ENCODE measurements at regions not wholly inside any gene's neighbourhood (a gene's known extent, or its start where the extent isn't known, plus 50 kb on each side); places are given as distances from the start of the nearest gene placed in this dataset.

DNA sequence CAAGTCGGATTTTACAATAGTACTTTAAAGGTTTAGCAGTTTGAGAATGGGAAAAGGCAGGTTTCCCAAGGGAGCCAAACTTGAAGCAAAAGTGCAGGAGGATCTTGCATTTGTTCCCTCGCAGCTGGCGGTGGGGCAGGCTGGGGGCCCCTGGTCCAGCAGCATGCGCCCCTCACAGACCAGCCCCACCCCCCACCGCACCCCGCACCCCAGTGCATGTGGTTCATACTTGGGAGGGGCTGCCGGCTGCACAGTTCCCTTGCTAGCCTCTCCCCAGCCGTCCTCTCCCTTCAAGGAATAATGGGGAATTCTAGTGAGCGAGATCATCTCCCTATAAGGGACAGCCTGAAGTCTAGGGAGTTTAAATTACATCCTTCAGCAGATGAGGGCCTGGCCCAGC is 273.1 kb upstream of the IRX2 start:
- Histone ChIP-seq H3K27me3 (no peaks in the 10 kb centered on the region), H3K4me2 (no peak overlapping the region), H3K9ac (no peak overlapping the region), H3K27ac (no peak overlapping the region), H3K4me3 (no peak overlapping the region), H4K20me1 (no peaks in the 10 kb centered on the region), H3K9me3 (no peaks in the 10 kb centered on the region), H3K4me1 (no peaks in the 10 kb centered on the region), H3K36me3 (no peaks in the 10 kb centered on the region)
- no peak for TF ChIP-seq Cebpa-rat (IDR thresholded peaks at IDR 0.05)

DNA sequence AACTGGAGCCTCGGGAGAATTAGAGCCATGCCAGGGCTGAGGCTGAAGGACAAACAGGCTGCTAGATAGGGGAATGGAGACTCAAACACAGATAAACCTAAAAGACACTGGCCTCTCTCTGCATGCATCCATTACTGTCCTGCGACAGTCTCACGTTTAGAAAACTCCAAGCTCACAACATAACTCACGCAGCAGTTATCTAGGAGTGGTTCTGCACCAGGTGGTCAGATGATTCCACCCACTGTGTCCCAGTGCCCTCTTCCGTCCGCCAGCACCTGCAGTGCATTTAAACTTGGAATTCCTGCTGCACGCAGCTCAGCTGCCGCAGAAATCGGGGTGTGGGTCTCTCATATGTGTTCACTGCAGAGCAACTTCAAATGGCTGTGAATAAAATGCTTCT is 272.6 kb upstream of the IRX2 start:
- no peak overlapping the region for H3K27ac ChIP-seq
- H3K36me3 ChIP-seq = no peaks in the 10 kb centered on the region
- no peak for TF ChIP-seq Cebpa-rat (IDR thresholded peaks at IDR 0.05)
- no peaks in the 10 kb centered on the region for H3K9me3 ChIP-seq
- H3K9ac ChIP-seq = no peak overlapping the region
- no peak overlapping the region for H3K4me3 ChIP-seq
- no peaks in the 10 kb centered on the region for H3K27me3 ChIP-seq
- no peak overlapping the region for H3K4me2 ChIP-seq
- no peaks in the 10 kb centered on the region for H3K4me1 ChIP-seq
- H4K20me1 ChIP-seq = no peaks in the 10 kb centered on the region

DNA sequence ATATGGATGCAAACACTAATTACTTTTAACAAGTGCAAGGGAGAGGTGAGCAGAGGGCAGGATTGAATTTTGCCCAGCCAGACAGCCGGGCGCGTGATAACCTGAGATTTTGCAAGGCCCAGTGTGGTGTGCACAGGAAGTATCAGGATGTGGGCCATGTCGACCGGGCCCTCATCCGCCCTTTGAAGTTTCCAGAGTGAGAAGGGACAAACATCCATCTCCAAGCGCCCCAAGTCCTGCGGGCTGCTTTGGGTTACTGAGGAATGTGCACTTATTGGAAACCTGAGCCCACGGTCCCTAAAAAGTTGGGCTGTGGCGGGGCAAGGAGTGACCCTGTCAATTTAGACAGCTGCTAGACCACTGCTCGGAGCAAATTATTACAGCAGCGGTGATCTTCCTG is 272.2 kb upstream of the IRX2 start:
- H3K4me1 ChIP-seq = no peaks in the 10 kb centered on the region
- no peaks in the 10 kb centered on the region for H4K20me1 ChIP-seq
- no peak overlapping the region for H3K4me2 ChIP-seq
- TF ChIP-seq Cebpa-rat (IDR thresholded peaks at IDR 0.05) = no peak
- H3K4me3 ChIP-seq = no peak overlapping the region
- no peaks in the 10 kb centered on the region for H3K27me3 ChIP-seq
- H3K9ac ChIP-seq = no peak overlapping the region
- H3K36me3 ChIP-seq = no peaks in the 10 kb centered on the region
- H3K9me3 ChIP-seq = no peaks in the 10 kb centered on the region
- H3K27ac ChIP-seq = no peak overlapping the region

DNA sequence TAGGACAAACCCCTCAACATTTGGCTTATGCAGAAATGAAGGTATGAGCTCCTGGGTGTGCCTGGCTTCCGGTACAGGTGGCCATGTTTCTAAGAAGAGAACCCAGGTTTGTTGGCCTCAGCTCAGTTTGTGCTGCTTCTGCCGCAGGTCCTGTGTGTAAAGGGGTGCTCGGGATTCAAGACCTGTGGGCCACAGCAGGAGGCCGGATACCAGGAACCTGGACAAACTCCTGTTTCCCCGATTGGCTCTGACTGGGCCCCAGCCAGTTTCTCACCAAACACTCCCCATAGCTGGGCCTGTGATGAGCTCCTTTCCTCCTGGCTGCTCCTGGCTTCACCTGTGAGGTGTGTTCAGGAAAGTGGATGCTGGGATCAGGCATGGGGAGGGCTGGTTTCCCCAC is 271.2 kb upstream of the IRX2 start:
- H3K27me3 ChIP-seq = no peaks in the 10 kb centered on the region
- H3K9me3 ChIP-seq = no peaks in the 10 kb centered on the region
- no peaks in the 10 kb centered on the region for H3K4me1 ChIP-seq
- H4K20me1 ChIP-seq = no peaks in the 10 kb centered on the region
- no peak overlapping the region for H3K27ac ChIP-seq
- no peak overlapping the region for H3K4me3 ChIP-seq
- H3K9ac ChIP-seq = no peak overlapping the region
- H3K36me3 ChIP-seq = no peaks in the 10 kb centered on the region
- TF ChIP-seq Cebpa-rat (IDR thresholded peaks at IDR 0.05) = no peak
- H3K4me2 ChIP-seq = no peak overlapping the region

DNA sequence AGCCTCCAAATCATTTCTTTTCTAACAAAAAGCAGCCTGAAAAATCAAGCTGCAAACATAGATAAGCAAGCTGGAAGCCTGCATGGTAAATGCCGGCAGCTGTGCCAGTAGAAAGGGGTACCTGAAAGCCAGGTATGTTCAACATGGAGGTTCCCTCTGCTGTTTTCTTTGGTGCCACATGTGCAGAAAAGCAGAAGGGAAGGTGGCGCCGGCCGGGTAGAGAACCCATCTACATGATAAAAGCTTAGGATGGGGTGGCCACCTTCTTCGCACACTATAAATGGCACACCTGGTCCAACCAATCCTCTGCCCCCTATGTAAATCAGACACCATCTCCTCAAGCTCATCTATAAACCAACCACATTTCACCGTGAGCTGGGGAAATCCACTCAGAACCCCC is 268.9 kb upstream of the IRX2 start:
- H3K36me3 ChIP-seq = no peaks in the 10 kb centered on the region
- H3K27me3 ChIP-seq = no peaks in the 10 kb centered on the region
- H3K9ac ChIP-seq = no peak overlapping the region
- H4K20me1 ChIP-seq = no peaks in the 10 kb centered on the region
- TF ChIP-seq Cebpa-rat (IDR thresholded peaks at IDR 0.05) = no peak
- H3K27ac ChIP-seq = no peak overlapping the region
- H3K4me2 ChIP-seq = no peak overlapping the region
- no peaks in the 10 kb centered on the region for H3K9me3 ChIP-seq
- no peak overlapping the region for H3K4me3 ChIP-seq
- H3K4me1 ChIP-seq = no peaks in the 10 kb centered on the region

DNA sequence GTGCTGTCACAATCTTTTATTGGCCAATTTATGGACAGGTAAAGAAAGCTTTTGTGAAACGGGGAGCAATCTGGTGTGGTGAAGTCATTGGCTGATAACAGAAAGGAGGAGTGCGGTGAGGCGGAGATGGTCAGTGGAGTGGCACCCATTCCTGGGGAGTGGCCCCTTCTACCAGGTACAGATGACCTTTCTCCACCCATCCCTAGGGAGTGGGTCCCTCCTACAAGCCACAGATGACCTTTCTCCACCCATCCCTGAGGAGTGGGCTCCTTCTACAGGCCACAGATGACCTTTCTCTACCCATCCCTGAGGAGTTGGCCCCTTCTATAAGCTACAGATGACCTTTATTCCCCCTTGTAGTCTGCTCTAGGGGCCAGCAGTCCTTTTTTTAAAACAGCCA is 267.6 kb upstream of the IRX2 start:
- Histone ChIP-seq H3K9me3 (no peaks in the 10 kb centered on the region), H3K36me3 (no peaks in the 10 kb centered on the region), H3K27me3 (no peaks in the 10 kb centered on the region), H3K27ac (no peak overlapping the region), H4K20me1 (no peaks in the 10 kb centered on the region), H3K9ac (no peak overlapping the region), H3K4me2 (no peak overlapping the region), H3K4me1 (no peaks in the 10 kb centered on the region), H3K4me3 (no peak overlapping the region)
- TF ChIP-seq Cebpa-rat (IDR thresholded peaks at IDR 0.05) = no peak

DNA sequence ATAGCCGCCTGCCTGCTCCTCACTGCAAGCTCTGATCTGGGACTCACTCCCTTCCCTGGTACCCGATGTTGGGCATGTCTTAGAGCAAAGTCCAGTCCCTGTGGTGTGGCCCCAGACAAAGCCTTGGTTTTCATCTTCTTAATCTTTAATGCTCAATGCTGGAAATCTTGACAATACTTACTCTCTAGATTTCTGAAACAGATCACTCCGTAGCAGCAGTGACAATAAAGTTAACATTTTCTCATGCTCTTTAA is 260.2 kb upstream of the IRX2 start:
- no peaks in the 10 kb centered on the region for H4K20me1 ChIP-seq
- H3K27me3 ChIP-seq = no peaks in the 10 kb centered on the region
- H3K9ac ChIP-seq = no peak overlapping the region
- no peaks in the 10 kb centered on the region for H3K9me3 ChIP-seq
- H3K27ac ChIP-seq = no peak overlapping the region
- H3K4me1 ChIP-seq = no peaks in the 10 kb centered on the region
- H3K36me3 ChIP-seq = no peaks in the 10 kb centered on the region
- no peak overlapping the region for H3K4me3 ChIP-seq
- TF ChIP-seq Cebpa-rat (IDR thresholded peaks at IDR 0.05) = no peak
- H3K4me2 ChIP-seq = no peak overlapping the region

DNA sequence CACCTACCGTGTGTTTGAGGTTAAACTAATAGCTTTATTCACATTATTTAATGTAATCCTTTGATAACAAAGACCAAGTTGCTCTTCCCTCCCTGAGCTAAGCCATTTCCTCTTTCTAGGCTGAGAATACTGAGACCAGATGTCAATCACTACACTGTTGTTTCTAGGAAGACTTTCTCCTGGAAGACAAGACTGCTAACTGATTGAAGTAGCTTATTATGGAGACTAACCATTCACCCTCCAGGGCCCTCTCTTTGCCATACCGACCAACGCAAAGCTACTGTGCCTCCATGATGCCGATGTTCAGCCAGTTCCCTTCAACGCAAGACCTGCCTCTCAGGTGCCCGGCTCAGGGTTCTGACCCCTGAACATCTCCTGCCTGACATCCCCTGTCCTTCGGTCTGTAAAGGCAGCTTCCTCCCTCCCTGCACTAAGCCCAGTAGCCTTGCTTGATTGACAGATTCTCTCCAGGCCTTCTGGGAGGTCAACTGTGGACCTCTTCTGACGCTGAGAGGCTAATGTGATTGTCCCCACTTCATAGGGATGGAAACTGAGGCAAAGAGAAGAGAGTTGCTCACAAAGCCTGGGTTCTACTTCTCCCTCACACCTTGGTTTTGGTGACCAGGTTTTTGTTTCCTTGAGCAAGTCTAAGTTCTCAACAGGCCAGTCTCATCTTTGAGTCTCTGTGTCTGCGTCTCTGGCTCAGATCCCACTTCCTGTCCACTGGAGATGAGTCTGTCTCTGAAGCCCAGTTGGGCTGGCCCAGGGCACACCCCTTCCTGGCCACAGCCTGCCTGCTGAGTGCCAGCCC is 259.7 kb upstream of the IRX2 start:
- Histone ChIP-seq H3K4me3 (no peak overlapping the region), H3K4me2 (no peak overlapping the region), H3K9me3 (no peaks in the 10 kb centered on the region), H4K20me1 (no peaks in the 10 kb centered on the region), H3K36me3 (no peaks in the 10 kb centered on the region), H3K27ac (no peak overlapping the region), H3K4me1 (no peaks in the 10 kb centered on the region), H3K9ac (no peak overlapping the region), H3K27me3 (no peaks in the 10 kb centered on the region)
- no peak for TF ChIP-seq Cebpa-rat (IDR thresholded peaks at IDR 0.05)

DNA sequence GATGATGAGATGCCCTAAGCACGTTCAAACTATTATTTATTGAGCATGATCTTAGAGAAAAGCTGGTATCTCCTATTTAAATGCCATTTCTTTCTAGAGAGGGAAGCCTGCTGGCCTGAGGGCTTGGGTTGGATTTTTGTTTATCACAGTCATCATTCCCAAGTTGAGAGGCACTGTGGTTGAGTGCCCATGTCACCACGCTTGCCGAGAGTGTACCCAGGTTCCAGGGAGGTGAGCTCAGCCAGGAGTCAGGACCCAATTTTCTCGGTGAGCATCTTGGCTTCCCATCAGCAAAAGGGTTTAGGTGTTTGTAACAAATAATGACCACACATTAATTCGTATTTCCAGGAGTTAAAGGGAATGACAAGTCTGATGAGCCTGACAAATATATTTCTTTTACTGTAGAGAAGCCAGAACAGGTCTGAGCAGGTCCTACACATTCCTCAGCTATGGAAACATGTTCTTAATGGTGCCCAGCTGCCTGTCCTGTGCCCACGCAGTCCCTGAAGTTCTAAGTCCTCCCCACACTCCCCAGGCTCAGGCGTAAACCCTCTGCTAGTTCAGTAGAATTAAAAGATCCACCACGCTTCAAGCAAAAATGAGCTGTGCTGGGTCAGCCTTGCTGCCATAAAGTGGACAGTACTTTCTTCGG is 258.9 kb upstream of the IRX2 start:
- Histone ChIP-seq H3K4me2 (no peak overlapping the region), H4K20me1 (no peaks in the 10 kb centered on the region), H3K9ac (no peak overlapping the region), H3K9me3 (no peaks in the 10 kb centered on the region), H3K36me3 (no peaks in the 10 kb centered on the region), H3K27me3 (no peaks in the 10 kb centered on the region), H3K4me3 (no peak overlapping the region), H3K4me1 (no peaks in the 10 kb centered on the region), H3K27ac (no peak overlapping the region)
- TF ChIP-seq Cebpa-rat (IDR thresholded peaks at IDR 0.05) = no peak

DNA sequence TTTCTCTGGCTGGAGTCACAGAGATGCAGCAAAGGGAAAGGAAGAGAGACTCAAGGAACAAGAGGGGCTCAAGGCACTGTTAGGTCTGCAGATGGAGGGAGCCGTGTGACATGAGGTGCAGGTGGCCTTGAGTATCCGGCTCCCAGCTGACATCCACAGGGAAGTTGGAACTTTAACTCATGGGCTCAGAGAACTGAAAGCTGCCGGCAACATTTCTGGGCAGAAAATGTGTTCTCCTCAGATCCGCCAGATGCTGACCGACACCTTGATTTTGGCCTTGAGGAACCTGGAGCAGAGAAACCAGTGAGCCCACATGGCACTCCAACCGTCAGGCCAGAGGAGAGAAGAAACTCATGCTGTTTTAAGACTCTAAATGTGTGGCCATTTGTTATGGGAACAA is 258.1 kb upstream of the IRX2 start:
- Histone ChIP-seq H3K4me3 (no peak overlapping the region), H3K27ac (no peak overlapping the region), H3K9me3 (no peaks in the 10 kb centered on the region), H3K9ac (no peak overlapping the region), H3K4me1 (no peaks in the 10 kb centered on the region), H4K20me1 (no peaks in the 10 kb centered on the region), H3K36me3 (no peaks in the 10 kb centered on the region), H3K4me2 (no peak overlapping the region), H3K27me3 (no peaks in the 10 kb centered on the region)
- no peak for TF ChIP-seq Cebpa-rat (IDR thresholded peaks at IDR 0.05)

DNA sequence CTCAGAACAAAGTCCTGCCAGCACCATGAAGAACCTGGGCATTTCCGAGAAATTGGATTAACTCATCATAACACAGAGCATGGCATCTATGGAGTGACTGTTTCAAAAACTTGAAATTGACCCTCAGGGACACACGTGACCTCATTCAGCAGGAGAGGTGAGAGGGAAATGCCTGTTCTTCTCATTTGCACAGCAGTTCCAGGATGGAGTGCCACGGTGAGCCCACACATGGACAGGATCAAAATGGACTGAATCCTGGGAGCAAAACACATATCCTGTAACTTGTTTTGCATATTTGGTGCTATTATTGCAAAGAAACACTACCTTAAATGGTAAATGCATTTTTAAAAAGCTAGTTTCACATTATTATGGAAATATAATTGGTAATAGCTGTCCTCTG is 256.1 kb upstream of the IRX2 start:
- Histone ChIP-seq H3K4me1 (no peaks in the 10 kb centered on the region), H3K27ac (no peak overlapping the region), H3K9me3 (no peaks in the 10 kb centered on the region), H3K4me3 (no peak overlapping the region), H3K36me3 (no peaks in the 10 kb centered on the region), H3K9ac (no peak overlapping the region), H3K27me3 (no peaks in the 10 kb centered on the region), H3K4me2 (no peak overlapping the region), H4K20me1 (no peaks in the 10 kb centered on the region)
- TF ChIP-seq Cebpa-rat (IDR thresholded peaks at IDR 0.05) = no peak

All from BLaER1 (cell line).